ENCODE measurements at regions not wholly inside any gene's neighbourhood (a gene's known extent, or its start where the extent isn't known, plus 50 kb on each side); places are given as distances from the start of the nearest gene placed in this dataset.

DNA sequence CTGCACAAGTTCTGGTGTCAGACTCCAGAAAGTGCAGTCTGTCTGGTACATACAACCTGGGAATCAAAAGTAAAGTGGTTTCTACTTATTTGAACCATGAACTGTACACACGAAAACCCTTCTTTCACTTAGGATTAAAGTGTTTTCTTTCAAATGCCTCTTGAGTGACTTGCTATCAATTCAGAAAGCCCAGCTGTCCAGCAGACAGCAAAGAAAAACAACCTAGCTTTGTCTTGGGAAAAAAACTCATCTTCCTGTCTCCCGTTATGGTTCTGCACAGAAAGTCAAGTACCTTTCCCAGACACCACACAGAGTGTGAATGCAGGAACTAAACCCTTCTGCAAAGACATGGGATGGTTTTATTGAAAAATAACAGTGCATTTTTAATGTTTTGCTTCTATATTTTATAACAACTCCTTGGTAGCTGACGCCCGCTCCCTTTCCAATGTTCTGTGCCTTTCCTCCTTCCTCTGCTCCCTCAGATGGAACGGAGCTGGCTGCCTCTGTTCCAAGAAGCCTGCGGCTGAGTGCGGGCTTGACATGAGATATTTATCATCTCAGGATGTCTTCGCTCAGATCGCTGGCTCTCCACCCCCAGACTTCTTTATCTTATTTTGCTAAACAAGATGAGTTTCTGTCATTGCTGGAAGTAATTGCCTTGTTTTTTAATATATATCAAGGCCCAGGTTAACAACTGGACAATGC is 322.3 kb upstream of the B3GAT1 start:
- Mint-ChIP-seq H3K27ac (no peak overlapping the region), H3K9me3 (no peaks in the 10 kb centered on the region), H3K27me3 (no peaks in the 10 kb centered on the region), H3K4me3 (no peak overlapping the region), H3K4me1 (no peaks in the 10 kb centered on the region), H3K36me3 (ENCODE audit: low read depth) (no peaks in the 10 kb centered on the region)
- ChIA-PET POLR2A (no interaction called here), CTCF (no interaction called here)
- ATAC-seq (ENCODE audit: low read depth), result no peak
- intact Hi-C loops (cut with micrococcal nuclease), result no loop called here
- DNase-seq, result no peak
- TF ChIP-seq, protein P1, sequence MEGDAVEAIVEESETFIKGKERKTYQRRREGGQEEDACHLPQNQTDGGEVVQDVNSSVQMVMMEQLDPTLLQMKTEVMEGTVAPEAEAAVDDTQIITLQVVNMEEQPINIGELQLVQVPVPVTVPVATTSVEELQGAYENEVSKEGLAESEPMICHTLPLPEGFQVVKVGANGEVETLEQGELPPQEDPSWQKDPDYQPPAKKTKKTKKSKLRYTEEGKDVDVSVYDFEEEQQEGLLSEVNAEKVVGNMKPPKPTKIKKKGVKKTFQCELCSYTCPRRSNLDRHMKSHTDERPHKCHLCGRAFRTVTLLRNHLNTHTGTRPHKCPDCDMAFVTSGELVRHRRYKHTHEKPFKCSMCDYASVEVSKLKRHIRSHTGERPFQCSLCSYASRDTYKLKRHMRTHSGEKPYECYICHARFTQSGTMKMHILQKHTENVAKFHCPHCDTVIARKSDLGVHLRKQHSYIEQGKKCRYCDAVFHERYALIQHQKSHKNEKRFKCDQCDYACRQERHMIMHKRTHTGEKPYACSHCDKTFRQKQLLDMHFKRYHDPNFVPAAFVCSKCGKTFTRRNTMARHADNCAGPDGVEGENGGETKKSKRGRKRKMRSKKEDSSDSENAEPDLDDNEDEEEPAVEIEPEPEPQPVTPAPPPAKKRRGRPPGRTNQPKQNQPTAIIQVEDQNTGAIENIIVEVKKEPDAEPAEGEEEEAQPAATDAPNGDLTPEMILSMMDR (IDR thresholded peaks at IDR 0.05), result no peak

GRCh38 chr11:134733646-134734045 is 321.6 kb upstream of the B3GAT1 start:
- ChIA-PET POLR2A (no interaction called here), CTCF (no interaction called here)
- ATAC-seq (ENCODE audit: low read depth) (no peak), DNase-seq (no peak)
- Mint-ChIP-seq H3K27ac (no peak overlapping the region), H3K4me1 (no peaks in the 10 kb centered on the region), H3K4me3 (no peak overlapping the region), H3K36me3 (ENCODE audit: low read depth) (no peaks in the 10 kb centered on the region), H3K27me3 (peaks cover 2% of the 10 kb centered on the region), H3K9me3 (no peaks in the 10 kb centered on the region)
- TF ChIP-seq, protein P1 (IDR thresholded peaks at IDR 0.05), result no peak
- intact Hi-C loops (cut with micrococcal nuclease), result no loop called here

- ATAC-seq (ENCODE audit: low read depth), result no peak
- Mint-ChIP-seq H3K27me3 (peaks cover 5% of the 10 kb centered on the region), H3K27ac (no peak overlapping the region), H3K36me3 (ENCODE audit: low read depth) (no peaks in the 10 kb centered on the region), H3K4me1 (no peaks in the 10 kb centered on the region), H3K9me3 (no peaks in the 10 kb centered on the region), H3K4me3 (no peak overlapping the region)
- intact Hi-C loops (cut with micrococcal nuclease), result no loop called here
- TF ChIP-seq, protein P1 (IDR thresholded peaks at IDR 0.05), result no peak
- no peak for DNase-seq
- POLR2A ChIA-PET, result no interaction called here
- CTCF ChIA-PET, result no interaction called here
These were observed 319.3 kb upstream of the B3GAT1 start for GRCh38 chr11:134731213-134731961.

GRCh38 chr11:134730561-134731212 is 318.6 kb upstream of the B3GAT1 start:
- Mint-ChIP-seq H3K27me3 (peaks cover 5% of the 10 kb centered on the region), H3K27ac (no peak overlapping the region), H3K36me3 (ENCODE audit: low read depth) (no peaks in the 10 kb centered on the region), H3K4me3 (no peak overlapping the region), H3K9me3 (no peaks in the 10 kb centered on the region), H3K4me1 (no peaks in the 10 kb centered on the region)
- no peak for ATAC-seq (ENCODE audit: low read depth)
- TF ChIP-seq, protein P1 (IDR thresholded peaks at IDR 0.05), result no peak
- no peak for DNase-seq
- POLR2A ChIA-PET, result no interaction called here
- CTCF ChIA-PET, result no interaction called here
- intact Hi-C loops (cut with micrococcal nuclease), result no loop called here

GRCh38 chr11:134730101-134730500 is 318.1 kb upstream of the B3GAT1 start:
- H3K4me1 Mint-ChIP-seq, result no peaks in the 10 kb centered on the region
- H3K36me3 Mint-ChIP-seq (ENCODE audit: low read depth), result no peaks in the 10 kb centered on the region
- no peak for ATAC-seq (ENCODE audit: low read depth)
- H3K27ac Mint-ChIP-seq, result no peak overlapping the region
- intact Hi-C loops (cut with micrococcal nuclease), result no loop called here
- H3K27me3 Mint-ChIP-seq, result peaks cover 11% of the 10 kb centered on the region
- TF ChIP-seq, protein P1 (IDR thresholded peaks at IDR 0.05), result no peak
- no peaks in the 10 kb centered on the region for H3K9me3 Mint-ChIP-seq
- ChIA-PET CTCF (no interaction called here), POLR2A (no interaction called here)
- H3K4me3 Mint-ChIP-seq, result no peak overlapping the region
- no peak for DNase-seq
